ENCODE measurements at regions not wholly inside any gene's neighbourhood (a gene's known extent, or its start where the extent isn't known, plus 50 kb on each side); places are given as distances from the start of the nearest gene placed in this dataset.

- TF ChIP-seq POLR2AphosphoS5 (IDR thresholded peaks at IDR 0.05; ENCODE audit: low read depth, low read length): no peak
- TF ChIP-seq POLR2A (IDR thresholded peaks at IDR 0.05; ENCODE audit: low read depth, low read length): no peak
- no peak for TF ChIP-seq TAF1 (IDR thresholded peaks at IDR 0.05; ENCODE audit: low read depth, low read length)
These were observed 118.7 kb upstream of the MLIP start for GRCh38 chr6:53992522-53992921.
